Left renal pelvis (tissue), 4 donors: ENCODE measurements at regions not wholly inside any gene's neighbourhood (a gene's known extent, or its start where the extent isn't known, plus 50 kb on each side); places are given as distances from the start of the nearest gene placed in this dataset.

Experiments used
- DNase-seq, 4 donors: peaks; one replicate each; pipeline ENCODE4 v3.0.0-alpha.2; 2013; ENCODE audit warnings: low read depth in 4 of 4, low spot score in 3 of 4

- DNase-seq, result no peak
Measured at GRCh38 chr1:239538239-239538988, 152.0 kb downstream of the CHRM3 start.

GRCh38 chr1:239539051-239539450 is 152.7 kb downstream of the CHRM3 start:
- no peak for DNase-seq

- no peak for DNase-seq
Measured at GRCh38 chr1:239539812-239540211, 153.4 kb downstream of the CHRM3 start.

GRCh38 chr1:239543873-239544272 is 157.5 kb downstream of the CHRM3 start:
- DNase-seq, result no peak

GRCh38 chr1:239545466-239545865 is 159.1 kb downstream of the CHRM3 start:
- no peak for DNase-seq

GRCh38 chr1:239547987-239548386 is 161.6 kb downstream of the CHRM3 start:
- DNase-seq, result no peak

GRCh38 chr1:239550178-239550577 is 163.8 kb downstream of the CHRM3 start:
- no peak for DNase-seq

GRCh38 chr1:239555350-239555749 is 169.0 kb downstream of the CHRM3 start:
- DNase-seq, result no peak

GRCh38 chr1:239558559-239558958 is 172.2 kb downstream of the CHRM3 start:
- no peak for DNase-seq

GRCh38 chr1:239558991-239559390 is 172.6 kb downstream of the CHRM3 start:
- no peak for DNase-seq

- no peak for DNase-seq
Measured at GRCh38 chr1:239560921-239561320, 174.6 kb downstream of the CHRM3 start.

- DNase-seq, result no peak
Measured at GRCh38 chr1:239562095-239562494, 175.7 kb downstream of the CHRM3 start.

- no peak for DNase-seq
Measured at GRCh38 chr1:239563681-239564080, 177.3 kb downstream of the CHRM3 start.

- no peak for DNase-seq
Measured at GRCh38 chr1:239566074-239566473, 179.7 kb downstream of the CHRM3 start.

GRCh38 chr1:239570878-239571277 is 184.5 kb downstream of the CHRM3 start:
- DNase-seq, result no peak

- DNase-seq, result no peak
Measured at GRCh38 chr1:239572183-239572582, 185.8 kb downstream of the CHRM3 start.

GRCh38 chr1:239574112-239574511 is 187.7 kb downstream of the CHRM3 start:
- no peak for DNase-seq

GRCh38 chr1:239575113-239575512 is 188.7 kb downstream of the CHRM3 start:
- no peak for DNase-seq

GRCh38 chr1:239583536-239583935 is 197.2 kb downstream of the CHRM3 start:
- peak in 2 of 4 donors; percentile 27 to 28 for DNase-seq

- no peak for DNase-seq
Measured at GRCh38 chr1:239586128-239586527, 199.8 kb downstream of the CHRM3 start.

- DNase-seq, result no peak
Measured at GRCh38 chr1:239587066-239587465, 200.7 kb downstream of the CHRM3 start.

GRCh38 chr1:239587574-239588369 is 201.4 kb downstream of the CHRM3 start:
- DNase-seq, result no peak
